Activated CD8-positive, alpha-beta memory T cell treated with anti-CD3 and anti-CD28 coated beads for 4 hours (primary cell): ENCODE measurements at regions not wholly inside any gene's neighbourhood (a gene's known extent, or its start where the extent isn't known, plus 50 kb on each side); places are given as distances from the start of the nearest gene placed in this dataset.

Experiments used
- DNase-seq, 2 donors: peaks; one replicate each; pipeline ENCODE4 v3.0.0-alpha.2; 2020; ENCODE audit warnings: low read depth in 2 of 2

DNA sequence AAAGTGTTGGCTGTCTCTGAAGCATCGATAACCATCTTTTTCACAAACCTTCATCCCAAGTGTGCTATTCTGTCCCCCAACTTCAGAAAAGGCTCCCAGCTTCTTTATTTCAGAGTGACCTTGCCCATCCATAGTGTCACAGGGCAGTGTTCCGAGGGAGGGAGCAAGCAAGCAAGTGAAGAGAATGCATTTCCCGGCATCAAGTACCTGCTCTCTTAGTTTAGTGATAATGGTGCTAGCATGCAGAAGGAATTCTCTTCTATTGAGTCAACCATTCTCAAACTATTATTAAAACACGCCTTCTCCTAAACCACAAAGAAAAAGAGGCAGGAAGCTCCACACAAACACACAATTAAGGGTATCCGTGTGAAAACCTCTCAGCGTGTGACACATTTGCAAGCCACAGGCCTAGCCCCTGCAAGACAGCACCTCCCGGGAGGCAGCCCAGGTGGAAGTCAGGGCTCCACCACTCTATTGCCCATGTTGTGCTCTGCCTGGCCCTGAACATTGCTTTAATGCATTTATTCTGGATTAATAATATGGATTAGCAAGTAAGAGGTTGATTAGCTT is 504.9 kb downstream of the GALR1 start:
- no peak for DNase-seq

GRCh38 chr18:77755187-77755586 is 505.5 kb downstream of the GALR1 start:
- DNase-seq = no peak

GRCh38 chr18:77761332-77761731 is 511.7 kb downstream of the GALR1 start:
- DNase-seq = no peak

DNA sequence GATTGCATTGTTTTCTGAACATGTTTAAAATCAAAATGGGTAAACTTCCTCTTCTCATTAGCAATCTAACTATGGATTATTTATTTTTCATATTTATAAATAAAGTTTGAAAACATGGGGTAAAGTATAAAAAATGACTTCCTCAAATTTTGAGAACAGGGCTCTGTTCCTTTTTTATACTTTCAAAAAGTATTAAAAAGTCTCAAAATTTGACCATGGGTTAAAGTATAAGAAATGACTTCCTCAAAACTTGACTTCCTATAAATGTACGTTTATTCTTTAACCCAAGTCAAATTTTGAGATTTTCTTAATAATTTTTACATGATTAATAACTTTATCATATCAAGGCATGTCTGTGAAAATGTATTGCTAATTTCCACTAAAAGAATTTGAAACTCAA is 512.4 kb downstream of the GALR1 start:
- no peak for DNase-seq

DNA sequence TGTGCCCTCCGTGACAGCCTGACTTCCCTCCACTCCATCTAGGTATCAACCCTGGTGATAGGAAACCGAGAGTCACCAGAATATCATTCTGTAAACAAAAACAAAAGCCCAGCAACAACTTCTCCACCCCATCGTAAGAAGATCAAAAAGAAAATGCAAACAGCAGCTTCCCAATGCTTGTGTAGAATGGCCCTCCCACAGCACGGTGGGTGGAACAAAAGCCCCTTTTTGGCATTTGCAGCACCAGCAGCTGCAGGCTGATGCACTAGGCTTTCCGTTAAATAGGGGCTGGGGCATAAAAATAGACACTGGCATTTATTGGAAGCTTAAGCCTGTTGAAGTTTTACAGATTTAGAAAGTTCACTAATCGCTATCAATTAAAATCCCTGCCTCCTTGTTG is 513.0 kb downstream of the GALR1 start:
- no peak for DNase-seq

DNA sequence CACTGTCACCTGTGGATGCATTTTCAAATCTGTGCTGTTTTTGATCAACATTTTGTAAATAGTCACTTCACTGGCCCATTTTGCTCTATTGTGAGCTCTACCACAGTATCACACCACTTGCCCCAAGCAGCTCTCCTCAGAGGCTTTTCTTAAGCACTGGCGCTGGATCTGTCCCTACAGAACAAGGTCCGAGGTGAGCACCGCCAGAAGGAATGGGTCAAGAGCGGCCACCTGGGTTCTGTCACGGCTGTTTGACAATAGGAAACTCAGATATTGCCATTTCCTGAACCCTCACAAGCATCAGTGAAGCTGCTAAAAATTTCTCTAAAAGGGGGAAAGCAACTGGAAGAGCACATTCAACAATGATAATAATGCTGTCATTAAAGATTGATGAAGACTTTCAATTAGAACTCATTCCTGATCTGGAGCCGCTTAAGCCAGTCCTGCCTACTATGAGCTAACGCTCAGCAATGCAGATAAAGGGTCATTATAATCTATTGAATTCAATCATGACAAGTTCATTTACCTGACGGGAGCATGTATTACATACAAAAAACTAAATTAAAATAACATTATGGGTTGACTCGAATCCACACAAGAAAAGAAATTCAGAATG is 514.0 kb downstream of the GALR1 start:
- DNase-seq = no peak

DNA sequence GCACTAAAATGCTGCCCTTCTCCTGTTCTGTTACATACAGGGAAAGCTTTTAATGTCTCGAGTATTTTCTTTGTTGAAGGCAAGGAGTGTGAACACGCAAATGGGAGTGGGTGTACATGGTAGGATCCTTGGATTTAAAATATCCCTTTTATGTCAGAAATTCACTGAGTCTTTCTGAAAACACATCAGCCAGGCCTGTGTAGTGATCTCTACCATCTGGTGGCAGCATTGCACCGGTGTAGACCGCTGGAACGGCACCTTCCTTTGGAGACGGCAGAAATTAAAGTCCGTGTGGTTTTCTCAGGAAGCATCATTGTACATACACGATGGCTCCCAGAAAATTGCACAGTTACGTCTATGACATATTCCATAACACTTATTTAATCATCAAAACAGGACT is 515.8 kb downstream of the GALR1 start:
- no peak for DNase-seq

DNA sequence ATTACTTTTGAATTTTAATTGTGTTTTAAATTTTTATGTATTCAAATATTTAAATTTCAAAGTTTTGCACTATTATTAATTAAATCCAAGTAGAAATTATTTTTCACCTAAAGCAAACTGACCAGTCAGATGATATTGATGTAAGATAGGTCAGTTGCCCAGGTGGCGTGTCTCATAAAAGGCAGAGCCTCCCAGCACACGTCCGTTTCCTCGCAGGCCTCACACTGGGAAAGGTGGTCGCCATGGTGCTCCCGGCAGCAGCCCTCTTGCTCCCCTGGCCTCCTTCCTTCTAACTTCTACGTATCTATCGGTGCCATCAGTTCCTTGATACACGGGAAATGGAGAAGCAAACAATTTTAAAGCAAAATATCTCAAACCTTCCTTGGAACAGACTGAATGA is 516.8 kb downstream of the GALR1 start:
- DNase-seq = no peak

DNA sequence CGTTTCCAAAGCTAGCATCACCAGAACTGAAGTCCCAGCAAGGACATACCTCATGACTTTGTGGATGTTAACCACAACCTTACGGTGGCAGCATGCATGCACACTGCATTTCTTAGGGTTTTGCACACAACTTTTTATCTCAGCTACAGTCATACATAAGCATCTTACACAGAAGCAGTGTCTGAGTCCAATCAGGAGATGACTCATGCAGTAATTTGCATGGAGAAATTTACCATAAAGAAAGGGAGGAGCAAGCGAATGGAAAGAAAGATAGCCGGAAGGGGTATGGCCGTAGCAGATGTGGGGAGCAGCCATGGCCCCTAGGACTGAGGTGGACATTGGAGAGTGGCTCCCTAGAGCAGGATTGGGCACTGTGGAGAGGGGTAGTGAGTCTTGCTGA is 522.5 kb downstream of the GALR1 start:
- no peak for DNase-seq

DNA sequence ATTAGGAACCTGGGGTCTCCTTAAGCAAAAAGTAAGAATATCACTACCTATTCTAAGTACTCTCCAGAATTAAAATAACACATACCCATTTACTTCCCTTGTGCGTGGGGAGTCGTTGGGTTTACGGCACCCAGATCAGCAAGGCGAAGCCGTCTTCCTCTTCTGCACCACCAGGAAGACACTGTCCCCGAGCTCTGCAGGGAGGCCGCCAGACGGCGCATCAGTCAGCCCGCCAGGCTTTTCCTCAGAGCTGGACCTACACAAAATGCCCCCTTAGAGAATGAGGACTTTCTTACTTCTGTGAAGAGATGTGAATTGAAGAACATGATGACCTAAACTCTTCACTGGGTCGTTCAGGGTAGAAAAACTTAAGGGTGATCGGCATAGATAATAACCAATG is 526.5 kb downstream of the GALR1 start:
- DNase-seq = no peak

GRCh38 chr18:77777163-77777562 is 527.5 kb downstream of the GALR1 start:
- DNase-seq = no peak

DNA sequence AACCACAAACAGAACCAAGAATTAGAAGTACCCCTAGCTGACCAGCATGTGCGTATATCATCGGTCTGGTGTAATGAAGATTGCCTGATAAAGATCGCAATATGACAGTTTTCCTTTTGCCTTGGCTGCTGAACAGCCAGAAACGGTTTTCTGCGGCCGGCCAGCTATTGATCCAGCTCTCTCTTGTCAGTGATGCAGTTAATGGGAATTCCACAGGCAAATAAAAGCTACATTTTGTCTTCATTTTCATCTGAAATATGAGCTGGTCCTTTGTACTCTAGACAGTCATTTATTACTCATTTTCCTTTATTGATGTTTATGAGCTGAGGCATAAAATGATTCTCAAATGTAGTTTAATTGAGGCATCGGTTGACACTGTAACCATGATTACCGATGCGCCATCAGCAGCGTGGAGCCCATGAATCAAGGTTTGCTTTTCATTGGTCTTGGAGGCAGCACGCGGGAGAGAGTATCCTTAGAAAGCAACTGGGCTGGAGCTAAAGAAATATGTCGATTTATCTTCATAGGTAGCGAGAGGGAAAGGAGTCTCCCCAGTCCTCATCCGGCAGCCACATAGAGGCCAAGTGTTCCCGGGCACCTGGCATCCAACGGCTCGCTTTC is 535.2 kb downstream of the GALR1 start:
- no peak for DNase-seq

GRCh38 chr18:77785415-77785975 is 535.8 kb downstream of the GALR1 start:
- no peak for DNase-seq

DNA sequence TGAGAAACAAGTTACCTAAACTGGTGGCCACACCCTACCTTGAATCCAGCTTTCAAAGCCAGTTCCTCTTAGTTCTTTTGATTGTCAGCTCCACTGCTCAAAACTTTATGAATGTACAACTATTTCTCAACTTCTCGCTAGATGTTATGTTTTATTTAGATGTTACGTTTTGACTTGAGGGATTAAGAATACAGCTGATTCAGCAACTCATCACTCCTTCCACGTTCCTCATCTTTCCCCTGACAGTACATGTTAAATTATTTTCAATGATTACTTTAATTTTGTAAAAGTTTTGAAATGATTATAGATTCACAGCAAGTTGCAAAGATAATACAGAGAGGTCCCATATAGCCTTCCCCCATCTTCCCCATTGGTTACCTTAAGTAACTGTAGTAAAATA is 553.4 kb downstream of the GALR1 start:
- no peak for DNase-seq

DNA sequence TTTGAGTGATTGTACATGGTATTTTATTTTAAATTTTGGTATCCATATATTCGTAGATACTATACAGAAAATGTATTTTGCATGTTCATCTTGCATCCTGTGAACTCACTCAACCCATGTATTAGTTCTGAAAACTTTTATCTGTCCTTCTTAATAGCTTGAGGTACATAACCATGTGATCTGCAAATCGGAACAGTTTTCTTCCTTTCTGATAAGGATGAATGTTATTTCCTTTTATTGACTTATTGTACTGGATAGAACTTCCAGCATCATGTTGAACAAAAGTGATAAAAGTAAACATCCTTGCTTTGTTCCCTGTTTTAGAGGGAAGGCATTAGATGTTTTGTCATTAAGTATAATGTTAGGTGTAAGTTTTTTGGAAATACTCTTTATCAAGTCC is 554.7 kb downstream of the GALR1 start:
- DNase-seq = no peak

- no peak for DNase-seq
Observed at GRCh38 chr18:77807650-77808049, 558.0 kb downstream of the GALR1 start.

- no peak for DNase-seq
Observed at GRCh38 chr18:77811503-77811902, 561.9 kb downstream of the GALR1 start.

GRCh38 chr18:77815666-77816338 is 566.2 kb downstream of the GALR1 start:
- no peak for DNase-seq

DNA sequence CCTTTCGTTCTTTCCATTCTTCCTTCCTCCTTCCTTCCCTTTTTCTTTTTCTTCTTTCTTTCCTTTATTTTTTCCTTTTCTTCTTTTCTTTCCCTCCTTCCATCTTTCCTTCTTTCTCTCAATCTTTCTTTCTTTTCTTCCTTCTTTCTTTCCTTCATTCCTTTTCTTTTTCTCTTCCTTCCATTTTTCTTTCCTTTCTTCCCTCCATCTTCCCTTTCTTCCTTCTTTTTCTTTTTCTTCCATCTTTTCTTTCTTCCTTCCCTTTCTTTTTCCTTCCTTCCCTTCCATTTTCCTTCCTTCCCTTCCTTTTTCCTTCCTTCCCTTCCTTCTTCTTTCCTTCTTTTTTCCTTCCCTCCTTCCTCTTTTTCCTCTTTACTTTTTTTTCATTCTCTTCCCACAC is 568.7 kb downstream of the GALR1 start:
- no peak for DNase-seq

DNA sequence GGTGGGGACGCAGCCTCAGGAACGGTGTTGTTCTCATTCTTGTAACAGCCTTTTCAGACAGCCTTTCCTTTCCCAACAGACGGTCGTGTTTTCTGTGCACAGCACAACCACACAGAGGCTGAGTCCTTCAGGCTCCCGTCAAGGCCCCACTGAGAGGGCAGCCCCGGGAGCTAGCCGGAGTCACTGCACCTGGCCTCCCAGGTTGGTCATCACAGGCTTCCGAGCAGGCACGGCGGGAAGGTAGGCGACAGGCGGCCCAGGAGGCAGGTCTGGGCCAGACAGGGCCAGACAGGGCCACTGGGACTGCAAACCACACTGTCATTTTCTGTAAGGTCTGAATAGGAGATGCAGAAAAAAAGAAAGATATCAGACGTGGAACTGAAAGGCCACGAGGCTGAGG is 570.8 kb downstream of the GALR1 start:
- no peak for DNase-seq

DNA sequence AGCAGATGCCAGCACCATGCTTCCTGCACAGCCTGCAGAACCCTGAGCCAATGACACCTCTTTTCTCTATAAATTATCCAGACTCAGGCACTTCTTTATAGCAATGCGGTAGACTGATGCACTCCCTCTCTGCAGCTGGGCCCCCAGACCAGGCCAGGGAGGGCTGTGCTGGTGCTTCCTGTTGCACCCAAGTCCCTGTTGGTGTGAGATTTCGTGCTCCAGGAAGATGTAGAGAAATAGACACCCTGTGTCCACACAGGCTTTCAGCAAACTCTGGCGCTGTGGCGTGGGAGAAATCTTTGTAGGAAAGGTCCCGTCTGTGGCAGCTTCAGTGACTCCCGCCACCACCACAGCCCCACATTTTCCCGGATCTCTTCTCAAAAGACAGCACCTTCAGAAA is 572.2 kb downstream of the GALR1 start:
- no peak for DNase-seq

DNA sequence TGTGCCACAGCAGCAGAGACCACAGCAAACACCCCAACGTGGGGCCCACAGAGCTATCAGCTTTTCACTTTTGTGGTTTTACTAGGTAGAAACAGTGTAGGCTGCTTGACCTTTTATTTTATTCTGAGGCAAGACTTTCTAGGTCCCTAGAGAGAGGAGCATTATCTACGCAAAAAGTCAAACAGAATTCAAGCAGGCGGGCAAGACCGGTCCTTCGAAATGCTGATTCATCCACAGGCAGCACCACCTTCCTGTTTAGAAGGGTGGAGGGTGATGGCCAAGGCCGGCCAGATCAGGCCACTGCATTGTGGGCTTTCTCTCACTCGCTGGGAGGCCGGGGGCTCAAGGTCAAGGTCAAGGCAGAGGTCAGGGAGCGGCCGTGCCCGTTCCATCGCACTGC is 573.0 kb downstream of the GALR1 start:
- no peak for DNase-seq

DNA sequence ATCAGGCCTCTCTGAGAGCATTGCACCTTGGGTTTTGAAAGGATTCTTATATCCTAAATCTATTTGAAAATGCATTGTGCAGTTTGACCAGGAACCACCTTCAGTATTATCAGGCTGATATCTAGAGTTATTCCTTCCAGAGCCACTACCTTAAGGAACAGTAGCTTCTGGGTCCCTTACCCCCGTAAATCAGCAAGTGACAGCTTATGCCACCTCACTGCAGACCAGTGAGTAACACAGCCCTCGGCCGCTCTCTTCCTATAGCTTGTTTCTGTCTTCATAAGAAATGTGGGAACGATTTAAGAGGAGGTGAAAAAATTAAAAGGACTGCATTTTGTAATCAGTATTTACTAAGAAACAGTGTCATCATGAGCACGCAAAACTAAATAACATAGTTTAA is 584.2 kb downstream of the GALR1 start:
- no peak for DNase-seq
